ENCODE measurements at regions not wholly inside any gene's neighbourhood (a gene's known extent, or its start where the extent isn't known, plus 50 kb on each side); places are given as distances from the start of the nearest gene placed in this dataset.

- TF ChIP-seq TAF1 (IDR thresholded peaks at IDR 0.05; ENCODE audit: low read depth) (no peak), TCF12 (IDR thresholded peaks at IDR 0.05; ENCODE audit: low read depth) (no peak), MAX (IDR thresholded peaks at IDR 0.05) (no peak), EGR1 (IDR thresholded peaks at IDR 0.05) (no peak), USF1 (IDR thresholded peaks at IDR 0.05) (no peak), RAD21 (IDR thresholded peaks at IDR 0.05; ENCODE audit: low read depth) (no peak), NFIC (IDR thresholded peaks at IDR 0.05) (no peak), YY1 (IDR thresholded peaks at IDR 0.05; ENCODE audit: low read depth) (no peak)
Measured at GRCh38 chr2:103208916-103209315, 447.1 kb downstream of the TMEM182 start.

- TF ChIP-seq CREB1 (IDR thresholded peaks at IDR 0.05; ENCODE audit: low read depth) (no peak), FOXM1 (IDR thresholded peaks at IDR 0.05; ENCODE audit: borderline replicate concordance, low read depth) (no peak), EGR1 (IDR thresholded peaks at IDR 0.05) (no peak), ZBTB7A (IDR thresholded peaks at IDR 0.05; ENCODE audit: low read depth) (no peak), NFIC (IDR thresholded peaks at IDR 0.05) (no peak), RAD21 (IDR thresholded peaks at IDR 0.05; ENCODE audit: low read depth) (no peak), TAF1 (IDR thresholded peaks at IDR 0.05; ENCODE audit: low read depth) (no peak), MAX (IDR thresholded peaks at IDR 0.05) (no peak), YY1 (IDR thresholded peaks at IDR 0.05; ENCODE audit: low read depth) (no peak), TEAD4 (IDR thresholded peaks at IDR 0.05) (no peak), REST (IDR thresholded peaks at IDR 0.05; ENCODE audit: low read depth) (no peak), TCF12 (IDR thresholded peaks at IDR 0.05; ENCODE audit: low read depth) (no peak), USF1 (IDR thresholded peaks at IDR 0.05) (no peak), CEBPB (IDR thresholded peaks at IDR 0.05) (no peak), EP300 (IDR thresholded peaks at IDR 0.05; ENCODE audit: borderline replicate concordance) (no peak)
Measured at GRCh38 chr2:103213028-103213542, 451.3 kb downstream of the TMEM182 start.

- no peak for TF ChIP-seq FOXM1 (IDR thresholded peaks at IDR 0.05; ENCODE audit: borderline replicate concordance, low read depth)
- TF ChIP-seq TCF12 (IDR thresholded peaks at IDR 0.05; ENCODE audit: low read depth), result no peak
- TF ChIP-seq TAF1 (IDR thresholded peaks at IDR 0.05; ENCODE audit: low read depth), result no peak
- TF ChIP-seq NFIC (IDR thresholded peaks at IDR 0.05), result no peak
- no peak for TF ChIP-seq ZBTB7A (IDR thresholded peaks at IDR 0.05; ENCODE audit: low read depth)
- no peak for TF ChIP-seq REST (IDR thresholded peaks at IDR 0.05; ENCODE audit: low read depth)
- no peak for TF ChIP-seq RAD21 (IDR thresholded peaks at IDR 0.05; ENCODE audit: low read depth)
- no peak for TF ChIP-seq CREB1 (IDR thresholded peaks at IDR 0.05; ENCODE audit: low read depth)
- no peak for TF ChIP-seq EP300 (IDR thresholded peaks at IDR 0.05; ENCODE audit: borderline replicate concordance)
- no peak for TF ChIP-seq MAX (IDR thresholded peaks at IDR 0.05)
- TF ChIP-seq TEAD4 (IDR thresholded peaks at IDR 0.05), result no peak
- no peak for TF ChIP-seq CEBPB (IDR thresholded peaks at IDR 0.05)
- TF ChIP-seq EGR1 (IDR thresholded peaks at IDR 0.05), result no peak
- no peak for TF ChIP-seq YY1 (IDR thresholded peaks at IDR 0.05; ENCODE audit: low read depth)
- no peak for TF ChIP-seq USF1 (IDR thresholded peaks at IDR 0.05)
Measured at GRCh38 chr2:103218516-103218915, 456.7 kb downstream of the TMEM182 start.

- no peak for TF ChIP-seq REST (IDR thresholded peaks at IDR 0.05; ENCODE audit: low read depth)
- TF ChIP-seq EP300 (IDR thresholded peaks at IDR 0.05; ENCODE audit: borderline replicate concordance), result no peak
Measured at GRCh38 chr2:103219398-103219797, 457.6 kb downstream of the TMEM182 start.

All from Ishikawa (cell line).